ENCODE measurements at regions not wholly inside any gene's neighbourhood (a gene's known extent, or its start where the extent isn't known, plus 50 kb on each side); places are given as distances from the start of the nearest gene placed in this dataset.

DNA sequence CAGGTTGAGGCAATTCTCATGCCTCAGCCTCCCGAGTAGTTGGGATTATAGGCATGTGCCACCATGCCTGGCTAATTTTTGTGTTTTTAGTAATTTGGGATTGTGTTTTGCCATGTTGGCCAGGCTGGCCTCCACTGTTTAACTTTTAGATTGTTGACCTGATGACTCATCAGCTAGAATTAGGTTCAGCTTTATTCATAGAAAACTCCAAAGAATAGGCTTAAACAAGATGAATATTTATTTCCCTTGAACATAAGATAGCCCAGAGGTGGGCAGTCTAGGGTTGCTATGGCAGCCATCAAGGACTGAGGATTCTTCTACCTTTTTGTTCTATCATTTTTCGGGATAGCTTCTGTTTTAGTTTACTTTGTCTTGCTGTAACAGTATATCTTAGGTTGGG, 99.6 kb upstream of the SELENOK start:
- TF ChIP-seq EP300 (IDR thresholded peaks at IDR 0.05; ENCODE audit: low read length): no peak
- TF ChIP-seq, protein P1, sequence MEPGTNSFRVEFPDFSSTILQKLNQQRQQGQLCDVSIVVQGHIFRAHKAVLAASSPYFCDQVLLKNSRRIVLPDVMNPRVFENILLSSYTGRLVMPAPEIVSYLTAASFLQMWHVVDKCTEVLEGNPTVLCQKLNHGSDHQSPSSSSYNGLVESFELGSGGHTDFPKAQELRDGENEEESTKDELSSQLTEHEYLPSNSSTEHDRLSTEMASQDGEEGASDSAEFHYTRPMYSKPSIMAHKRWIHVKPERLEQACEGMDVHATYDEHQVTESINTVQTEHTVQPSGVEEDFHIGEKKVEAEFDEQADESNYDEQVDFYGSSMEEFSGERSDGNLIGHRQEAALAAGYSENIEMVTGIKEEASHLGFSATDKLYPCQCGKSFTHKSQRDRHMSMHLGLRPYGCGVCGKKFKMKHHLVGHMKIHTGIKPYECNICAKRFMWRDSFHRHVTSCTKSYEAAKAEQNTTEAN (CRISPR knock-in tag; IDR thresholded peaks at IDR 0.05): no peak
- TF ChIP-seq, protein P2, sequence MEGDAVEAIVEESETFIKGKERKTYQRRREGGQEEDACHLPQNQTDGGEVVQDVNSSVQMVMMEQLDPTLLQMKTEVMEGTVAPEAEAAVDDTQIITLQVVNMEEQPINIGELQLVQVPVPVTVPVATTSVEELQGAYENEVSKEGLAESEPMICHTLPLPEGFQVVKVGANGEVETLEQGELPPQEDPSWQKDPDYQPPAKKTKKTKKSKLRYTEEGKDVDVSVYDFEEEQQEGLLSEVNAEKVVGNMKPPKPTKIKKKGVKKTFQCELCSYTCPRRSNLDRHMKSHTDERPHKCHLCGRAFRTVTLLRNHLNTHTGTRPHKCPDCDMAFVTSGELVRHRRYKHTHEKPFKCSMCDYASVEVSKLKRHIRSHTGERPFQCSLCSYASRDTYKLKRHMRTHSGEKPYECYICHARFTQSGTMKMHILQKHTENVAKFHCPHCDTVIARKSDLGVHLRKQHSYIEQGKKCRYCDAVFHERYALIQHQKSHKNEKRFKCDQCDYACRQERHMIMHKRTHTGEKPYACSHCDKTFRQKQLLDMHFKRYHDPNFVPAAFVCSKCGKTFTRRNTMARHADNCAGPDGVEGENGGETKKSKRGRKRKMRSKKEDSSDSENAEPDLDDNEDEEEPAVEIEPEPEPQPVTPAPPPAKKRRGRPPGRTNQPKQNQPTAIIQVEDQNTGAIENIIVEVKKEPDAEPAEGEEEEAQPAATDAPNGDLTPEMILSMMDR (IDR thresholded peaks at IDR 0.05 in 2 of 3, conservative IDR thresholded peaks at IDR 0.05 in 1 of 3; ENCODE audit: insufficient read depth in 2 of 3, low read depth in 1 of 3, low read length in 3 of 3): no peak

Data from K562 (cell line).